GM12878 (cell line): ENCODE measurements at regions not wholly inside any gene's neighbourhood (a gene's known extent, or its start where the extent isn't known, plus 50 kb on each side); places are given as distances from the start of the nearest gene placed in this dataset.

Experiments used
- ATAC-seq: fragments of 200-7000 bp; cut with Tn5 transposase; 3 replicates; pipeline ENCODE4 v1.9.1; 2020; ENCODE audit warnings: mild to moderate bottlenecking, moderate library complexity
- BruUV-seq: library from RNA; stranded (reverse); fragments of 400-500 nt; replicated peaks from 2 replicates; lab custom pipeline; 2021; lab: Mats Ljungman, UMichigan
- CTCF ChIA-PET: fragments of 300-600 bp; sonication (Branson Sonifier 250); formaldehyde crosslinking; extraction: SDS; loops from one replicate; lab custom pipeline; 2021; ENCODE audit warnings: inconsistent platforms; lab: Yijun Ruan, JAX
- POLR2A ChIA-PET: fragments of 350-600 bp; formaldehyde crosslinking; extraction: SDS; loops from one replicate; lab custom pipeline; 2021; ENCODE audit warnings: inconsistent platforms; lab: Charles Lee
- RAD21 ChIA-PET: fragments of 300-600 bp; sonication (Branson Sonifier 250); formaldehyde crosslinking; loops from one replicate; lab custom pipeline; 2023; ENCODE audit warnings: antibody characterized with exemption; ENCODE audit not compliant: unreplicated experiment; lab: Charles Lee
- SMC1A ChIA-PET: fragments of 300-600 bp; sonication (Branson Sonifier 250); formaldehyde crosslinking; loops from one replicate; lab custom pipeline; 2023; ENCODE audit not compliant: unreplicated experiment, uncharacterized antibody; lab: Charles Lee
- DNase-seq: peaks from one replicate; pipeline ENCODE4 v3.0.0-alpha.2; 2011; ENCODE audit warnings: low read depth, low spot score
- FAIRE-seq: peaks from 3 replicates; lab custom pipeline; 2011; peaks lifted over from hg19 to GRCh38; lab: Jason Lieb, UNC
- H2AFZ ChIP-seq: 2 replicates; pipeline ENCODE4 v1.6.0; 2011; ENCODE audit warnings: low read depth, low read length, control low read depth; ENCODE audit not compliant: control insufficient read depth
- H3K27ac ChIP-seq: 2 replicates; pipeline ENCODE4 v1.5.1; 2011; ENCODE audit warnings: control low read depth; ENCODE audit not compliant: control insufficient read depth, insufficient read depth
- H3K27me3 ChIP-seq, 2 experiments: replicated peaks in 1 of 2; 2 replicates each; pipeline versions ENCODE4 v1.6.0 to v1.6.1; 2011; ENCODE audit warnings: low read length in 1 of 2; ENCODE audit not compliant: control insufficient read depth in 2 of 2, insufficient read depth in 2 of 2
- H3K36me3 ChIP-seq, 2 experiments: 2 replicates each; pipeline ENCODE4 v1.5.1; 2011; ENCODE audit warnings: low read length in 1 of 2; ENCODE audit not compliant: control insufficient read depth in 2 of 2, insufficient read depth in 2 of 2
- H3K4me1 ChIP-seq: 2 replicates; pipeline ENCODE4 v1.6.1; 2011; ENCODE audit warnings: mild to moderate bottlenecking, low read length, moderate library complexity, mixed read lengths; ENCODE audit not compliant: control insufficient read depth, insufficient read depth
- H3K4me2 ChIP-seq: 2 replicates; pipeline ENCODE4 v1.6.0; 2011; ENCODE audit warnings: control low read depth; ENCODE audit not compliant: control insufficient read depth, insufficient read depth
- H3K4me3 ChIP-seq: fragments of 200-600 bp; sonication (generic); 2 replicates; pipeline ENCODE4 v1.5.1; 2016
- H3K79me2 ChIP-seq: 2 replicates; pipeline ENCODE4 v1.6.0; 2011; ENCODE audit warnings: low read length; ENCODE audit not compliant: control insufficient read depth, insufficient read depth
- H3K9ac ChIP-seq: 2 replicates; pipeline ENCODE4 v1.8.0; 2011; ENCODE audit warnings: low read length, control low read depth, mixed read lengths; ENCODE audit not compliant: control insufficient read depth, insufficient read depth
- H3K9me3 ChIP-seq: replicated peaks from 3 replicates; pipeline ENCODE4 v1.5.1; 2011; ENCODE audit warnings: mild to moderate bottlenecking, low read length; ENCODE audit not compliant: control insufficient read depth, insufficient read depth
- H4K20me1 ChIP-seq: 2 replicates; pipeline ENCODE4 v1.6.0; 2011; ENCODE audit not compliant: control insufficient read depth, insufficient read depth
- ATF3 ChIP-seq: IDR thresholded peaks from 2 replicates; pipeline ENCODE4 v1.6.1; 2011; ENCODE audit warnings: low read depth, mild to moderate bottlenecking, low read length, moderate library complexity, borderline replicate concordance; ENCODE audit errors: extremely low read depth
- BCL3 ChIP-seq: IDR thresholded peaks from 2 replicates; pipeline ENCODE4 v1.6.1; 2011; ENCODE audit warnings: borderline replicate concordance, low read depth, mild to moderate bottlenecking, moderate library complexity, low read length; ENCODE audit not compliant: insufficient read depth, poor library complexity, severe bottlenecking
- ETV6 ChIP-seq, 2 experiments: fragments of 450-650 bp in 1 of 2; IDR thresholded peaks in 1 of 2; conservative IDR thresholded peaks in 1 of 2; 2 replicates each; pipeline ENCODE4 v1.6.1; 2014; ENCODE audit warnings: antibody characterized with exemption in 1 of 2, borderline replicate concordance in 1 of 2, low read depth in 1 of 2, mild to moderate bottlenecking in 1 of 2, moderate library complexity in 1 of 2
- HDAC2 ChIP-seq: fragments of 200-600 bp; sonication (generic); IDR thresholded peaks from 2 replicates; pipeline ENCODE4 v1.6.1; 2017
- RCOR1 ChIP-seq: conservative IDR thresholded peaks from 2 replicates; pipeline ENCODE4 v1.6.1; 2012; ENCODE audit warnings: low read depth, low read length, improper control_type of control experiment
- RELA ChIP-seq: fragments of 450-650 bp; IDR thresholded peaks from 2 replicates; pipeline ENCODE4 v1.8.0; 2014; ENCODE audit warnings: borderline replicate concordance; ENCODE audit not compliant: partially characterized antibody
- SMC3 ChIP-seq: IDR thresholded peaks from 2 replicates; pipeline ENCODE4 v1.6.1; 2011; ENCODE audit warnings: low read length, improper control_type of control experiment, borderline replicate concordance
- SREBF1 ChIP-seq: IDR thresholded peaks from 2 replicates; pipeline ENCODE4 v1.6.1; 2012; ENCODE audit warnings: mild to moderate bottlenecking, low read length
- SREBF2 ChIP-seq: IDR thresholded peaks from 2 replicates; pipeline ENCODE4 v1.6.1; 2012; ENCODE audit warnings: mild to moderate bottlenecking, low read length
- YBX1 ChIP-seq: fragments of 450-650 bp; IDR thresholded peaks from 2 replicates; pipeline ENCODE4 v1.6.1; 2016; ENCODE audit warnings: antibody characterized with exemption
- ZBTB33 ChIP-seq: fragments of 450-650 bp; IDR thresholded peaks from 2 replicates; pipeline ENCODE4 v1.6.1; 2017; ENCODE audit warnings: mild to moderate bottlenecking
- WGBS: methylation state at CpG from one replicate; pipeline ENCODE4 v1.1.6; 2016; ENCODE audit warnings: low lambda C conversion rate; ENCODE audit not compliant: insufficient replicate concordance, insufficient coverage; ENCODE audit errors: missing lambda C conversion rate; 5-methylcytosine and 5-hydroxymethylcytosine counted together
- in situ Hi-C: fragments of 300-500 bp; cut with MboI; formaldehyde crosslinking; loops from 9 replicates; pipeline ENCODE4 v1.14.3; 2018; ENCODE audit warnings: mixed read lengths
- intact Hi-C: fragments of 100-400 bp; cut with micrococcal nuclease; formaldehyde crosslinking; loops from one replicate; pipeline ENCODE4 v1.14.2; 2022; ENCODE audit not compliant: unreplicated experiment

GRCh38 chr15:59873644-59874272, 130.4 kb upstream of the FOXB1 start:
- H3K4me1 ChIP-seq: no peaks in the 10 kb centered on the region

More at GRCh38 chr15:59873644-59874272, 130.4 kb upstream of the FOXB1 start:
- 2% methylated on average over 3 of the region's 3 CpGs for WGBS
- no peak overlapping the region for H3K9ac ChIP-seq
- H3K36me3 ChIP-seq: no peaks in the 10 kb centered on the region
- no peaks in the 10 kb centered on the region for H4K20me1 ChIP-seq
- intact Hi-C loops: no loop called here
- no peak overlapping the region for H3K27ac ChIP-seq
- in situ Hi-C loops: no loop called here
- ChIA-PET CTCF (no interaction called here), POLR2A (no interaction called here)
- no peaks in the 10 kb centered on the region for H3K79me2 ChIP-seq
- no peak overlapping the region for H3K4me2 ChIP-seq
- no TSS peak for BruUV-seq
- FAIRE-seq: no peak
- TF ChIP-seq HDAC2: no peak
- TF ChIP-seq ZBTB33: no peak
- no peak for TF ChIP-seq SREBF2
- TF ChIP-seq RELA: no peak
- no peak for TF ChIP-seq SMC3
- TF ChIP-seq BCL3: no peak
- TF ChIP-seq ATF3: no peak
- TF ChIP-seq ETV6 (conservative IDR thresholded peaks at IDR 0.05 in 1 of 2, IDR thresholded peaks at IDR 0.05 in 1 of 2; ENCODE audit: borderline replicate concordance in 1 of 2, low read depth in 1 of 2): no peak
- no peak for TF ChIP-seq RCOR1
- no peak for TF ChIP-seq YBX1
- TF ChIP-seq SREBF1: no peak
- TF ChIP-seq, all 136 proteins: peak for 0
- ChIA-PET SMC1A (no interaction called here), RAD21 (no interaction called here)
- Histone ChIP-seq H2AFZ (no peak overlapping the region), H3K27me3 (peaks cover 0 to 2% of the 10 kb centered on the region in 2 experiments; a peak in 1 of 4 replicates), H3K4me3 (no peak overlapping the region), H3K9me3 (no peaks in the 10 kb centered on the region)
- DNase-seq (no peak), ATAC-seq (no peak)
